ENCODE measurements at regions not wholly inside any gene's neighbourhood (a gene's known extent, or its start where the extent isn't known, plus 50 kb on each side); places are given as distances from the start of the nearest gene placed in this dataset.

DNA sequence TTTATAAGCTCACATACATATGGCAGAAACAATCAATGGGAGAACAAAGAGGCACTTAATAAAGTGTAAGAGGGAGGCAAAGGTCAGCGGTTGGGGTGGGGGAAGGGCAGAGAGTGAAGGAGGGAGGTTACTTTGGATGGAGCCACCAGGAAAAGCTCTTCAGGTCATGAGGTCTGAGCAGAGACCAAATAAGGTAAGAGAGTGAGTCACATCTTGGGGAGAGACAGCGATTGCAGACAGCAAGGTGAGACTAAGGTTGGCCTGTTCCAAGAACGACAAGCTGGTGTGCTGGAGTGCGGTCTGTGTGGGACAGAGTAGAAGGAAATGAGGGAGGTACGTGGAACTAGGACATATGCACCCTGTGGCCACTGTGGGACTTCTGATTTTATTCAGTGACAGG, 74.3 kb upstream of the TOMM7 start:
- TF ChIP-seq POLR2A (IDR thresholded peaks at IDR 0.05), result no peak
- TF ChIP-seq, protein P1, sequence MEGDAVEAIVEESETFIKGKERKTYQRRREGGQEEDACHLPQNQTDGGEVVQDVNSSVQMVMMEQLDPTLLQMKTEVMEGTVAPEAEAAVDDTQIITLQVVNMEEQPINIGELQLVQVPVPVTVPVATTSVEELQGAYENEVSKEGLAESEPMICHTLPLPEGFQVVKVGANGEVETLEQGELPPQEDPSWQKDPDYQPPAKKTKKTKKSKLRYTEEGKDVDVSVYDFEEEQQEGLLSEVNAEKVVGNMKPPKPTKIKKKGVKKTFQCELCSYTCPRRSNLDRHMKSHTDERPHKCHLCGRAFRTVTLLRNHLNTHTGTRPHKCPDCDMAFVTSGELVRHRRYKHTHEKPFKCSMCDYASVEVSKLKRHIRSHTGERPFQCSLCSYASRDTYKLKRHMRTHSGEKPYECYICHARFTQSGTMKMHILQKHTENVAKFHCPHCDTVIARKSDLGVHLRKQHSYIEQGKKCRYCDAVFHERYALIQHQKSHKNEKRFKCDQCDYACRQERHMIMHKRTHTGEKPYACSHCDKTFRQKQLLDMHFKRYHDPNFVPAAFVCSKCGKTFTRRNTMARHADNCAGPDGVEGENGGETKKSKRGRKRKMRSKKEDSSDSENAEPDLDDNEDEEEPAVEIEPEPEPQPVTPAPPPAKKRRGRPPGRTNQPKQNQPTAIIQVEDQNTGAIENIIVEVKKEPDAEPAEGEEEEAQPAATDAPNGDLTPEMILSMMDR (IDR thresholded peaks at IDR 0.05), result no peak

All from stomach (tissue), 4 donors.